ENCODE measurements at regions not wholly inside any gene's neighbourhood (a gene's known extent, or its start where the extent isn't known, plus 50 kb on each side); places are given as distances from the start of the nearest gene placed in this dataset.

- Histone ChIP-seq H3K4me3 (replicated peaks in 1 of 2; ENCODE audit: low read depth in 1 of 2, low read length in 2 of 2) (no peak overlapping the region), H3K4me1 (ENCODE audit: control insufficient read depth in 1 of 2, insufficient read depth in 2 of 2, low read length in 2 of 2) (no peaks in the 10 kb centered on the region), H3K27me3 (ENCODE audit: insufficient read depth, low read length) (peaks cover 44% of the 10 kb centered on the region; the same call in 1 of the 2 replicates), H3K9me2 (ENCODE audit: insufficient read depth) (no peaks in the 10 kb centered on the region), H2AFZ (ENCODE audit: low read depth, low read length, poor library complexity, severe bottlenecking) (no peak overlapping the region), H3K79me2 (ENCODE audit: insufficient read depth, low read length) (no peaks in the 10 kb centered on the region), H3K9ac (ENCODE audit: low read length) (no peak overlapping the region), H3K27ac (ENCODE audit: low read depth, low read length) (no peak overlapping the region), H3K36me3 (ENCODE audit: control insufficient read depth in 1 of 2, insufficient read depth in 2 of 2, low read length in 2 of 2) (no peaks in the 10 kb centered on the region), H3K4me2 (ENCODE audit: low read length) (no peak overlapping the region), H3K9me3 (ENCODE audit: control insufficient read depth in 1 of 2, insufficient read depth in 1 of 2, low read depth in 1 of 2, low read length in 2 of 2) (no peaks in the 10 kb centered on the region), H4K20me1 (ENCODE audit: insufficient read depth) (no peaks in the 10 kb centered on the region)
- CTCF ChIA-PET = no interaction called here
- ATAC-seq (no peak; the same call in 1 of the 2 replicates), DNase-seq (ENCODE audit: low read depth, low spot score) (no peak)
- POLR2A ChIA-PET = no interaction called here
- no TSS peak for BruUV-seq (replicated peaks)
- RAD21 ChIA-PET (ENCODE audit: low non-redundant PET in 1 of 2, low total read pairs in 2 of 2, uncharacterized antibody in 2 of 2, unreplicated experiment in 2 of 2) = no interaction called here
- intact Hi-C loops (cut with micrococcal nuclease) = no loop called here
- TF ChIP-seq, protein P1, sequence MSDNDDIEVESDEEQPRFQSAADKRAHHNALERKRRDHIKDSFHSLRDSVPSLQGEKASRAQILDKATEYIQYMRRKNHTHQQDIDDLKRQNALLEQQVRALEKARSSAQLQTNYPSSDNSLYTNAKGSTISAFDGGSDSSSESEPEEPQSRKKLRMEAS (IDR thresholded peaks at IDR 0.05) = no peak
Observed at GRCh38 chr10:121291376-121291775, 306.9 kb downstream of the FGFR2 start.

GRCh38 chr10:121291823-121292222 is 306.4 kb downstream of the FGFR2 start:
- H3K9me2 ChIP-seq (ENCODE audit: insufficient read depth) = no peaks in the 10 kb centered on the region
- ChIA-PET CTCF (no interaction called here), POLR2A (no interaction called here), RAD21 (ENCODE audit: low non-redundant PET in 1 of 2, low total read pairs in 2 of 2, uncharacterized antibody in 2 of 2, unreplicated experiment in 2 of 2) (no interaction called here)
- ATAC-seq (no peak), DNase-seq (ENCODE audit: low read depth, low spot score) (no peak)
- peaks cover 42% of the 10 kb centered on the region; the same call in 1 of the 2 replicates for H3K27me3 ChIP-seq (ENCODE audit: insufficient read depth, low read length)
- H4K20me1 ChIP-seq (ENCODE audit: insufficient read depth) = no peaks in the 10 kb centered on the region
- no peak overlapping the region for H3K9ac ChIP-seq (ENCODE audit: low read length)
- no TSS peak for BruUV-seq (replicated peaks)
- H3K4me2 ChIP-seq (ENCODE audit: low read length) = no peak overlapping the region
- H3K36me3 ChIP-seq (ENCODE audit: control insufficient read depth in 1 of 2, insufficient read depth in 2 of 2, low read length in 2 of 2) = no peaks in the 10 kb centered on the region
- H2AFZ ChIP-seq (ENCODE audit: low read depth, low read length, poor library complexity, severe bottlenecking) = no peak overlapping the region
- intact Hi-C loops (cut with micrococcal nuclease) = no loop called here
- H3K4me1 ChIP-seq (ENCODE audit: control insufficient read depth in 1 of 2, insufficient read depth in 2 of 2, low read length in 2 of 2) = no peaks in the 10 kb centered on the region
- no peaks in the 10 kb centered on the region for H3K79me2 ChIP-seq (ENCODE audit: insufficient read depth, low read length)
- no peak overlapping the region for H3K4me3 ChIP-seq (replicated peaks in 1 of 2; ENCODE audit: low read depth in 1 of 2, low read length in 2 of 2)
- TF ChIP-seq REST (IDR thresholded peaks at IDR 0.05; ENCODE audit: low read depth) = no peak
- TF ChIP-seq EGR1 (IDR thresholded peaks at IDR 0.05; ENCODE audit: low read depth) = no peak
- TF ChIP-seq EZH2phosphoT487 (IDR thresholded peaks at IDR 0.05; ENCODE audit: borderline replicate concordance) = no peak
- TF ChIP-seq SIN3A (IDR thresholded peaks at IDR 0.05; ENCODE audit: low read depth) = no peak
- no peak for TF ChIP-seq RAD21 (IDR thresholded peaks at IDR 0.05; ENCODE audit: low read depth)
- no peak for TF ChIP-seq ZFX (IDR thresholded peaks at IDR 0.05)
- TF ChIP-seq EZH2 (IDR thresholded peaks at IDR 0.05) = no peak
- TF ChIP-seq FOSL1 (IDR thresholded peaks at IDR 0.05; ENCODE audit: low read depth) = no peak
- TF ChIP-seq, protein P1 (IDR thresholded peaks at IDR 0.05) = no peak
- TF ChIP-seq CBX3 (IDR thresholded peaks at IDR 0.05; ENCODE audit: low read depth) = no peak
- TF ChIP-seq SP1 (IDR thresholded peaks at IDR 0.05; ENCODE audit: low read depth) = no peak
- no peak for TF ChIP-seq YY1 (IDR thresholded peaks at IDR 0.05; ENCODE audit: extremely low read depth, insufficient replicate concordance, low read depth, low read length)
- no peak for TF ChIP-seq CTCF (IDR thresholded peaks at IDR 0.05 in 2 of 3, conservative IDR thresholded peaks at IDR 0.05 in 1 of 3; ENCODE audit: borderline replicate concordance in 1 of 3, insufficient read depth in 1 of 3, low read depth in 2 of 3, low read length in 2 of 3)
- TF ChIP-seq, protein P2, sequence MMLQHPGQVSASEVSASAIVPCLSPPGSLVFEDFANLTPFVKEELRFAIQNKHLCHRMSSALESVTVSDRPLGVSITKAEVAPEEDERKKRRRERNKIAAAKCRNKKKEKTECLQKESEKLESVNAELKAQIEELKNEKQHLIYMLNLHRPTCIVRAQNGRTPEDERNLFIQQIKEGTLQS (IDR thresholded peaks at IDR 0.05) = no peak
- TF ChIP-seq CEBPB (IDR thresholded peaks at IDR 0.05; ENCODE audit: low read depth) = no peak
- TF ChIP-seq SRF (IDR thresholded peaks at IDR 0.05; ENCODE audit: low read depth) = no peak
- H3K9me3 ChIP-seq (ENCODE audit: control insufficient read depth in 1 of 2, insufficient read depth in 1 of 2, low read depth in 1 of 2, low read length in 2 of 2) = no peaks in the 10 kb centered on the region
- no peak overlapping the region for H3K27ac ChIP-seq (ENCODE audit: low read depth, low read length)
